ENCODE measurements at regions not wholly inside any gene's neighbourhood (a gene's known extent, or its start where the extent isn't known, plus 50 kb on each side); places are given as distances from the start of the nearest gene placed in this dataset.

- no peak for TF ChIP-seq CTCF (IDR thresholded peaks at IDR 0.05)
- ATAC-seq (ENCODE audit: low FRiP score) (no peak), DNase-seq (ENCODE audit: low spot score) (no peak)
Measured at GRCh38 chr1:208332774-208333126, 88.6 kb upstream of the PLXNA2 start.

- ATAC-seq (ENCODE audit: low FRiP score) (no peak), DNase-seq (ENCODE audit: low spot score) (no peak)
- TF ChIP-seq CTCF (IDR thresholded peaks at IDR 0.05): no peak
Measured at GRCh38 chr1:208333676-208334075, 89.5 kb upstream of the PLXNA2 start.

GRCh38 chr1:208335371-208336136, 91.4 kb upstream of the PLXNA2 start:
- DNase-seq (ENCODE audit: low spot score): no peak
- no peak for ATAC-seq (ENCODE audit: low FRiP score)
- TF ChIP-seq CTCF (IDR thresholded peaks at IDR 0.05): no peak

GRCh38 chr1:208336137-208336518, 91.9 kb upstream of the PLXNA2 start:
- TF ChIP-seq CTCF (IDR thresholded peaks at IDR 0.05): no peak
- no peak for DNase-seq (ENCODE audit: low spot score)
- ATAC-seq (ENCODE audit: low FRiP score): no peak

GRCh38 chr1:208339911-208340310, 95.7 kb upstream of the PLXNA2 start:
- no peak for ATAC-seq (ENCODE audit: low FRiP score)
- DNase-seq (ENCODE audit: low spot score): no peak
- TF ChIP-seq CTCF (IDR thresholded peaks at IDR 0.05): no peak

GRCh38 chr1:208343226-208343625, 99.0 kb upstream of the PLXNA2 start:
- ATAC-seq (ENCODE audit: low FRiP score) (no peak), DNase-seq (ENCODE audit: low spot score) (no peak)
- TF ChIP-seq CTCF (IDR thresholded peaks at IDR 0.05): no peak

- DNase-seq (ENCODE audit: low spot score): no peak
- ATAC-seq (ENCODE audit: low FRiP score): no peak
- TF ChIP-seq CTCF (IDR thresholded peaks at IDR 0.05): no peak
Measured at GRCh38 chr1:208344202-208344857, 100.1 kb upstream of the PLXNA2 start.
